Skin of body (tissue), 1 donor: ENCODE measurements at regions not wholly inside any gene's neighbourhood (a gene's known extent, or its start where the extent isn't known, plus 50 kb on each side); places are given as distances from the start of the nearest gene placed in this dataset.
"Not testable (repeated sequence)": the region's sequence is repeated elsewhere in the genome, so short reads cannot be mapped to it uniquely, and the experiment has no call there.

ENCODE experiments used
- DNase-seq: peaks from one replicate; lab custom pipeline; 2025; lab: John Stamatoyannopoulos, UW

GRCh38 chr7:138214926-138215325 is 138.7 kb downstream of the AKR1D1 start:
- no peak for DNase-seq

- not testable (repeated sequence) for DNase-seq
These were observed 144.1 kb downstream of the AKR1D1 start for GRCh38 chr7:138220321-138220720.

GRCh38 chr7:138221388-138221787 is 145.1 kb downstream of the AKR1D1 start:
- not testable (repeated sequence) for DNase-seq

- no peak for DNase-seq
These were observed 147.2 kb downstream of the AKR1D1 start for GRCh38 chr7:138223402-138223879.

GRCh38 chr7:138226001-138226476 is 149.8 kb downstream of the AKR1D1 start:
- peak; percentile 2 for DNase-seq

- DNase-seq, result no peak
These were observed 150.6 kb downstream of the AKR1D1 start for GRCh38 chr7:138226745-138227279.

- DNase-seq, result no peak
These were observed 151.9 kb downstream of the AKR1D1 start for GRCh38 chr7:138228119-138228518.

GRCh38 chr7:138228769-138229168 is 152.5 kb downstream of the AKR1D1 start:
- no peak for DNase-seq

- no peak for DNase-seq
These were observed 156.9 kb downstream of the AKR1D1 start for GRCh38 chr7:138233189-138233588.

- no peak for DNase-seq
These were observed 158.9 kb downstream of the AKR1D1 start for GRCh38 chr7:138235207-138235606.

GRCh38 chr7:138237995-138238394 is 161.7 kb downstream of the AKR1D1 start:
- no peak for DNase-seq

- no peak for DNase-seq
These were observed 162.7 kb downstream of the AKR1D1 start for GRCh38 chr7:138238734-138239659.

- DNase-seq, result no peak
These were observed 167.2 kb downstream of the AKR1D1 start for GRCh38 chr7:138243430-138243829.

GRCh38 chr7:138243836-138244235 is 167.6 kb downstream of the AKR1D1 start:
- no peak for DNase-seq

GRCh38 chr7:138244606-138245005 is 168.3 kb downstream of the AKR1D1 start:
- DNase-seq, result no peak

- DNase-seq, result no peak
These were observed 169.0 kb downstream of the AKR1D1 start for GRCh38 chr7:138245216-138245615.

- no peak for DNase-seq
These were observed 169.4 kb downstream of the AKR1D1 start for GRCh38 chr7:138245682-138246081.

- no peak for DNase-seq
These were observed 170.2 kb downstream of the AKR1D1 start for GRCh38 chr7:138246428-138246827.

GRCh38 chr7:138247081-138247480 is 170.8 kb downstream of the AKR1D1 start:
- DNase-seq, result no peak

GRCh38 chr7:138247568-138248333 is 171.5 kb downstream of the AKR1D1 start:
- no peak for DNase-seq

- DNase-seq, result no peak
These were observed 172.3 kb downstream of the AKR1D1 start for GRCh38 chr7:138248609-138249008.

GRCh38 chr7:138249975-138250374 is 173.7 kb downstream of the AKR1D1 start:
- DNase-seq, result no peak
